WTC11 (cell line): ENCODE measurements at regions not wholly inside any gene's neighbourhood (a gene's known extent, or its start where the extent isn't known, plus 50 kb on each side); places are given as distances from the start of the nearest gene placed in this dataset.

ENCODE experiments used
- ATAC-seq: fragments of 200-7000 bp; cut with Tn5 transposase; 2 replicates; pipeline ENCODE4 v1.10.0; 2021; ENCODE audit warnings: mild to moderate bottlenecking, moderate library complexity
- CTCF ChIA-PET: fragments of 300-600 bp; sonication (Branson Sonifier 250); formaldehyde crosslinking; loops from one replicate; lab custom pipeline; 2021; ENCODE audit warnings: antibody characterized with exemption; lab: Charles Lee
- POLR2A ChIA-PET: fragments of 350-600 bp; sonication (Branson Sonifier 250); formaldehyde crosslinking; loops from one replicate; lab custom pipeline; 2021; ENCODE audit warnings: antibody characterized with exemption; lab: Charles Lee
- DNase-seq: peaks from one replicate; pipeline ENCODE4 v3.0.0; 2021; ENCODE audit warnings: low spot score
- H3K27ac Mint-ChIP-seq: 2 replicates; pipeline ENCODE4 v1.8.0; 2021; ENCODE audit warnings: mixed read lengths
- H3K27me3 Mint-ChIP-seq: 2 replicates; pipeline ENCODE4 v1.8.0; 2021; ENCODE audit warnings: low read depth, mild to moderate bottlenecking, moderate library complexity, mixed read lengths
- H3K36me3 Mint-ChIP-seq: 2 replicates; pipeline ENCODE4 v1.8.0; 2021; ENCODE audit warnings: mixed read lengths
- H3K4me1 Mint-ChIP-seq: 2 replicates; pipeline ENCODE4 v1.8.0; 2022; ENCODE audit warnings: mixed read lengths
- H3K4me3 Mint-ChIP-seq: 2 replicates; pipeline ENCODE4 v1.8.0; 2021; ENCODE audit warnings: mild to moderate bottlenecking, moderate library complexity, mixed read lengths
- H3K9me3 Mint-ChIP-seq: 2 replicates; pipeline ENCODE4 v1.8.0; 2021; ENCODE audit warnings: mixed read lengths
- CREB1 ChIP-seq: sonication (generic); formaldehyde crosslinking; IDR thresholded peaks from 2 replicates; pipeline ENCODE4 v1.8.0; 2023; ENCODE audit warnings: mild to moderate bottlenecking, missing genetic modification reagents
- ELF4 ChIP-seq: sonication (generic); formaldehyde crosslinking; IDR thresholded peaks from 2 replicates; pipeline ENCODE4 v1.8.1; 2022; ENCODE audit warnings: low read depth, mild to moderate bottlenecking, moderate library complexity, missing genetic modification reagents
- FOXJ3 ChIP-seq: sonication (generic); formaldehyde crosslinking; IDR thresholded peaks from 2 replicates; pipeline ENCODE4 v1.9.0; 2021; ENCODE audit warnings: missing genetic modification reagents, mild to moderate bottlenecking, borderline replicate concordance
- KAT7 ChIP-seq: sonication (generic); formaldehyde crosslinking; IDR thresholded peaks from 2 replicates; pipeline ENCODE4 v1.8.1; 2023; ENCODE audit warnings: missing genetic modification reagents, mild to moderate bottlenecking, borderline replicate concordance
- MAX ChIP-seq: sonication (generic); formaldehyde crosslinking; IDR thresholded peaks from 2 replicates; pipeline ENCODE4 v1.8.0; 2022; ENCODE audit warnings: mild to moderate bottlenecking, missing genetic modification reagents
- MLX ChIP-seq: sonication (generic); formaldehyde crosslinking; IDR thresholded peaks from 2 replicates; pipeline ENCODE4 v1.8.1; 2023; ENCODE audit warnings: mild to moderate bottlenecking, missing genetic modification reagents, moderate library complexity
- NR3C1 ChIP-seq: sonication (generic); formaldehyde crosslinking; conservative IDR thresholded peaks from 2 replicates; pipeline ENCODE4 v1.8.1; 2023; ENCODE audit warnings: low read depth, mild to moderate bottlenecking, missing genetic modification reagents
- PRRX2 ChIP-seq: fragments of 250-450 bp; sonication (Bioruptor Pico); IDR thresholded peaks from 2 replicates; pipeline ENCODE4 v1.8.0; 2021; ENCODE audit warnings: mild to moderate bottlenecking
- SMAD4 ChIP-seq: sonication (generic); formaldehyde crosslinking; IDR thresholded peaks from 2 replicates; pipeline ENCODE4 v1.8.0; 2022; ENCODE audit warnings: mild to moderate bottlenecking, missing genetic modification reagents
- SP1 ChIP-seq: sonication (generic); formaldehyde crosslinking; conservative IDR thresholded peaks from 2 replicates; pipeline ENCODE4 v1.8.1; 2022; ENCODE audit warnings: missing genetic modification reagents
- STAT6 ChIP-seq: sonication (generic); formaldehyde crosslinking; conservative IDR thresholded peaks from 2 replicates; pipeline ENCODE4 v1.8.1; 2023; ENCODE audit warnings: mild to moderate bottlenecking, low read depth, missing genetic modification reagents, moderate library complexity
- TF ChIP-seq, protein P1 (sequence below): fragments of 250-450 bp; sonication (Bioruptor Pico); IDR thresholded peaks from 2 replicates; pipeline ENCODE4 v1.9.0; 2021; ENCODE audit warnings: mild to moderate bottlenecking
- TF ChIP-seq, protein P2 (sequence below): sonication (generic); formaldehyde crosslinking; IDR thresholded peaks from 2 replicates; pipeline ENCODE4 v1.8.1; 2022; ENCODE audit warnings: missing genetic modification reagents, borderline replicate concordance
- TF ChIP-seq, protein P3 (sequence below): fragments of 250-450 bp; sonication (Bioruptor Pico); IDR thresholded peaks from 2 replicates; pipeline ENCODE4 v1.9.0; 2021; ENCODE audit warnings: mild to moderate bottlenecking

GRCh38 chr2:146572598-146572997, 1272.2 kb upstream of the ACVR2A start (continued):
- TF ChIP-seq, protein P1, sequence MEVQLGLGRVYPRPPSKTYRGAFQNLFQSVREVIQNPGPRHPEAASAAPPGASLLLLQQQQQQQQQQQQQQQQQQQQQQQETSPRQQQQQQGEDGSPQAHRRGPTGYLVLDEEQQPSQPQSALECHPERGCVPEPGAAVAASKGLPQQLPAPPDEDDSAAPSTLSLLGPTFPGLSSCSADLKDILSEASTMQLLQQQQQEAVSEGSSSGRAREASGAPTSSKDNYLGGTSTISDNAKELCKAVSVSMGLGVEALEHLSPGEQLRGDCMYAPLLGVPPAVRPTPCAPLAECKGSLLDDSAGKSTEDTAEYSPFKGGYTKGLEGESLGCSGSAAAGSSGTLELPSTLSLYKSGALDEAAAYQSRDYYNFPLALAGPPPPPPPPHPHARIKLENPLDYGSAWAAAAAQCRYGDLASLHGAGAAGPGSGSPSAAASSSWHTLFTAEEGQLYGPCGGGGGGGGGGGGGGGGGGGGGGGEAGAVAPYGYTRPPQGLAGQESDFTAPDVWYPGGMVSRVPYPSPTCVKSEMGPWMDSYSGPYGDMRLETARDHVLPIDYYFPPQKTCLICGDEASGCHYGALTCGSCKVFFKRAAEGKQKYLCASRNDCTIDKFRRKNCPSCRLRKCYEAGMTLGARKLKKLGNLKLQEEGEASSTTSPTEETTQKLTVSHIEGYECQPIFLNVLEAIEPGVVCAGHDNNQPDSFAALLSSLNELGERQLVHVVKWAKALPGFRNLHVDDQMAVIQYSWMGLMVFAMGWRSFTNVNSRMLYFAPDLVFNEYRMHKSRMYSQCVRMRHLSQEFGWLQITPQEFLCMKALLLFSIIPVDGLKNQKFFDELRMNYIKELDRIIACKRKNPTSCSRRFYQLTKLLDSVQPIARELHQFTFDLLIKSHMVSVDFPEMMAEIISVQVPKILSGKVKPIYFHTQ (CRISPR knock-in tag), result no peak
- TF ChIP-seq SMAD4 (CRISPR knock-in tag) (no peak), ELF4 (no peak)

- Mint-ChIP-seq H3K27ac (peak overlapping the region; percentile 14; the same call in 1 of the 2 replicates), H3K4me1 (peaks cover 11% of the 10 kb centered on the region), H3K9me3 (peaks cover 12% of the 10 kb centered on the region), H3K27me3 (no peaks in the 10 kb centered on the region), H3K4me3 (no peak overlapping the region), H3K36me3 (peaks cover 7% of the 10 kb centered on the region; the same call in 1 of the 2 replicates)
- no peak for DNase-seq
- ChIA-PET CTCF (no interaction called here), POLR2A (no interaction called here)
- no peak for TF ChIP-seq MLX
- TF ChIP-seq KAT7, result no peak
- TF ChIP-seq PRRX2, result no peak
- TF ChIP-seq FOXJ3 (CRISPR knock-in tag), result no peak
- no peak for TF ChIP-seq STAT6 (CRISPR knock-in tag)
- no peak for TF ChIP-seq NR3C1
- ATAC-seq, result no peak
Measured at GRCh38 chr2:146561996-146562395, 1282.8 kb upstream of the ACVR2A start.

GRCh38 chr2:146547236-146547635, 1297.6 kb upstream of the ACVR2A start:
- Mint-ChIP-seq H3K27me3 (peaks cover 3% of the 10 kb centered on the region; the same call in 1 of the 2 replicates), H3K36me3 (peaks cover 43% of the 10 kb centered on the region), H3K27ac (no peak overlapping the region), H3K9me3 (peaks cover 35% of the 10 kb centered on the region), H3K4me1 (peaks cover 29% of the 10 kb centered on the region), H3K4me3 (no peak overlapping the region)
- TF ChIP-seq CREB1, result no peak
- TF ChIP-seq, protein P2, sequence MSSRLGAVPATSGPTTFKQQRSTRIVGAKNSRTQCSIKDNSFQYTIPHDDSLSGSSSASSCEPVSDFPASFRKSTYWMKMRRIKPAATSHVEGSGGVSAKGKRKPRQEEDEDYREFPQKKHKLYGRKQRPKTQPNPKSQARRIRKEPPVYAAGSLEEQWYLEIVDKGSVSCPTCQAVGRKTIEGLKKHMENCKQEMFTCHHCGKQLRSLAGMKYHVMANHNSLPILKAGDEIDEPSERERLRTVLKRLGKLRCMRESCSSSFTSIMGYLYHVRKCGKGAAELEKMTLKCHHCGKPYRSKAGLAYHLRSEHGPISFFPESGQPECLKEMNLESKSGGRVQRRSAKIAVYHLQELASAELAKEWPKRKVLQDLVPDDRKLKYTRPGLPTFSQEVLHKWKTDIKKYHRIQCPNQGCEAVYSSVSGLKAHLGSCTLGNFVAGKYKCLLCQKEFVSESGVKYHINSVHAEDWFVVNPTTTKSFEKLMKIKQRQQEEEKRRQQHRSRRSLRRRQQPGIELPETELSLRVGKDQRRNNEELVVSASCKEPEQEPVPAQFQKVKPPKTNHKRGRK, result no peak
- TF ChIP-seq MAX (CRISPR knock-in tag), result no peak
- TF ChIP-seq SP1, result no peak
- CTCF ChIA-PET, result no interaction called here
- ATAC-seq (no peak), DNase-seq (no peak)
- POLR2A ChIA-PET, result no interaction called here

DNA sequence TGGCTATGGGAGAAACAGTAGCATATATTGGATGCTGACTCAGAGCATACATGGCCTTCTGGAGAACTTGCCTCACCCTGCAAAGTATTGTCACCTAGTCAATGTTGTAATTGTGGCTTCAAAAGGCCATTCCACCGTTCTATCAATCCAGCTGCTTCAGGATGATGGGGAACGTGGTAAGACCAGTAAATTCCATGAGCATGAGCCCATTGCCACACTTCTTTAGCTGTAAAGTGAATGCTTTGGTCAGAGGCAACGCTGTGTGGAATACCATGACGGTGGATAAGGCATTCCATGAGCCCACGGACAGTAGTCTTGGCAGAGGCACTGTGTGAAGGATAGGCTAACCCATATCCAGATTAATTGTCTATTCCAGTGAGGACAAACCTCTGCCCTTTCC, 1300.1 kb upstream of the ACVR2A start:
- ATAC-seq (no peak), DNase-seq (no peak)
- Mint-ChIP-seq H3K36me3 (peaks cover 41% of the 10 kb centered on the region), H3K27ac (no peak overlapping the region), H3K4me1 (peaks cover 41% of the 10 kb centered on the region), H3K27me3 (peaks cover 3% of the 10 kb centered on the region; the same call in 1 of the 2 replicates), H3K9me3 (peaks cover 35% of the 10 kb centered on the region), H3K4me3 (no peak overlapping the region)
- TF ChIP-seq SMAD4 (CRISPR knock-in tag), result no peak
- TF ChIP-seq, protein P3, sequence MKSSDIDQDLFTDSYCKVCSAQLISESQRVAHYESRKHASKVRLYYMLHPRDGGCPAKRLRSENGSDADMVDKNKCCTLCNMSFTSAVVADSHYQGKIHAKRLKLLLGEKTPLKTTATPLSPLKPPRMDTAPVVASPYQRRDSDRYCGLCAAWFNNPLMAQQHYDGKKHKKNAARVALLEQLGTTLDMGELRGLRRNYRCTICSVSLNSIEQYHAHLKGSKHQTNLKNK (CRISPR knock-in tag), result no peak
- ChIA-PET CTCF (no interaction called here), POLR2A (no interaction called here)
